GM10266 (cell line): ENCODE measurements at regions not wholly inside any gene's neighbourhood (a gene's known extent, or its start where the extent isn't known, plus 50 kb on each side); places are given as distances from the start of the nearest gene placed in this dataset.

Experiments
- DNase-seq: peaks from one replicate; pipeline ENCODE4 v3.0.0; 2012; ENCODE audit errors: extremely low spot score
- CTCF ChIP-seq: IDR thresholded peaks from 2 replicates; pipeline ENCODE4 v1.5.1; 2012; ENCODE audit warnings: mild to moderate bottlenecking, low read depth; ENCODE audit not compliant: control insufficient read depth, insufficient read depth; ENCODE audit errors: missing control alignments

DNA sequence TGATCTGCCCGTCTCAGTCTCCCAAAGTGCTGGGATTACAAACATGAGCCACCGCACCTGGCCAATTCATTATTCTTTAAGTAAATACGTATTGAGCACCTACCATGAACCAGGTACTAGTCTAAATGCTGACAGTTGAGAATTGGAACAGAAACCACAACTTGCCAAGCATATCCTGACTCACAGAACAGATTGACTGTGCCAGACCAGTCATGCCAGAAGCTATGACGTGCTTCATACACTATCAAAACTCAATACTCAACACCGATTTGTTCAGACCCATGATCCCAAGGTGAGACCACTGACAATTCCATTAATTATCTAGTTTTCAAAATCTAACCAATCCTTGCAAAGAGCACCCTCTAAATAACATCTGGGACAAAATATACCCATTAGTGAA lies 148.6 kb downstream of the B3GNT2 start:
- TF ChIP-seq CTCF: no peak

GRCh38 chr2:62343636-62344337 lies 147.9 kb downstream of the B3GNT2 start:
- DNase-seq: no peak
- no peak for TF ChIP-seq CTCF

More for the DNA sequence above, 148.6 kb downstream of the B3GNT2 start:
- DNase-seq: peak; percentile 26

DNA sequence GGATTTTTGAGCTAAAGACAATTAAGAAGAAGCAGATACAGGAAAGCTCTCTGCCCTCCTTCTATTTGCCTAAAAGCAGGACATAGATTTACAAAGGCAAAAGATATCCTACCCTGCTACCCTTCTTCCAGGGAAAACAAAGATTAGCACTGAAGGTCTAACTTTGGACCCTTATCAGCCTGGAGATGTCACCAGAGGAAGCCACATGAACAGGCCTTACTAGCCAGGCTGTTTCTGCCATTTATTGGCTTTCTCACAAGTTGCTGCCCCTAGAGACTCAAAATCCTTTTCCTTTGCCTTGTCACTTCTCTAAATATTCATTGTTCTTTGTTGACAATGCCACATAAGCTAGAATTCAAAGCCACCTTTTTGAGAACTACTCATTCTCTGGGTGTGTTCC lies 147.3 kb downstream of the B3GNT2 start:
- TF ChIP-seq CTCF: no peak
- no peak for DNase-seq

GRCh38 chr2:62340994-62341484 lies 145.1 kb downstream of the B3GNT2 start:
- DNase-seq: peak; percentile 21
- TF ChIP-seq CTCF: no peak

GRCh38 chr2:62339837-62340236 lies 143.9 kb downstream of the B3GNT2 start:
- TF ChIP-seq CTCF: no peak
- no peak for DNase-seq

DNA sequence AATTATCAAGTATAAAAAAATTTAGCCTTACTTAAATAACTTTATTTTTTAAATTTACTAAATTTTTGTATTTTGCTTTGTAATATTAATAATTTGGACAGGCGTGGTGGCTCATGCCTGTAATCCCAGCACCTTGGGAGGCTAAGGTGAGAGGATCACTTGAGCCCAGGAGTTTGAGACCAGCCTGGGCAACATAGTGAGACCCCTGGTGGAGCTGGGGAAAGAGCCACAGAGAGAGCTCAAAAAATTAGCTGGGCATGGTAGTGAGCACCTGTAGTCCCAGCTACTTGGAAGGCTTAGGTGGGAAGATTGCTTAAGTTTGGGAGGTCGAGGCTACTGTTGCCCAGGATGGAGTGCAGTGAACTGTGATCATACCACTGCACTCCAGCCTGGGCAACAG lies 143.5 kb downstream of the B3GNT2 start:
- no peak for TF ChIP-seq CTCF
- no peak for DNase-seq

DNA sequence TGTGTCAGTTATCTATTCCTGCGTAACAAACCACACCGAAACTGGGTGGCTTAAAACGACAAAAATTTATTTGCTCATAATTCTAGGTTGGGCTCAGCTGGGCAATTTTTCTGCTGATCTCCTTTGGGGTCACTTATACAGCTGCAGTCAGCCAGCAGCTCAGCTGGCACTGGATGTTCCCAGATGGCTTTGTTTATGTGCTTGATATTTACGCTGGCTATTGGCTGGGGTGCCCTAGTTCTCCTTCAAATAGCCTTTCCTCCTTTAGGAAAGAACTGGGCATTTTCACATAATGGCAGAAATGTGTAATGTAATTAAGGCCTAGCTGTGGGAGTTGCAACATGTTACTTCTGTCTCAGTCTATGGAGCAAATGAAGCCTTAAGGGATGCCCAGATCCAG lies 142.2 kb downstream of the B3GNT2 start:
- no peak for TF ChIP-seq CTCF
- DNase-seq: no peak
